ENCODE measurements at regions not wholly inside any gene's neighbourhood (a gene's known extent, or its start where the extent isn't known, plus 50 kb on each side); places are given as distances from the start of the nearest gene placed in this dataset.

DNA sequence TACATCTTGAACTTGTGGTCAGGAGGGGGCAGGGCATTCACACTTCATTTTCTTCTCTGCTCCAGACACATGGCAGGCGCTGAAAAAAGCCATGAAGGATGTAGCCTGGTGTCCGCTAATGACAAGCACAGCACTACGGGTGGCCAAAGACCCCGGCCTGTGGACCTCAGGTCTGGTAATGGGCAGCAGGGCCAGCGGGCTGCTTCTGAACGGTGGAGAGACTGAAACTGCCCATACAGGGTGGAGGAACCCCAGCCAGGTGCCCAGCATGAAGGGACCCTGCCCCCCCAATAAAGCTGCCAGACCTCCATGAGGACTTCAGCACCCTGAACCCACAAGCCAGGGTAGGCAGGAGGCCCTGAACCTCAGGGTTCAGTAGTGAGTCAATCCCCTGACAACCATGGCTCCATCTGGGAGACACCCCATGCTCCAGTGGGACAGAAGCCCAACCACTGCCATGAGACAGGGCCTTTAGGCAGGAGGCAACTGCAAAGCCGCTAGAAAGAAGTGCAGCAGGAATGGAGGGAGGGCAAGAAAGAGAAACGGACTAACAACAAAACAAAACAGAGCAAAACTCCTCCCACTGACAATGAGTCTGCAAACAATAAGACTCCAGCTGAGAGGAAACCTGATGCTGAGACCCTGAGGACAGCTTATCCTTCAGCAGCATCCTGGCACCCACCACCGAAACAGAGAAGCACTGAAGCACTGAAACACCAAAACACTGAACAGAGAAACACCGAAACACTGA is 140.2 kb upstream of the PPP2R2D start:
- peak; percentile 6 for DNase-seq

GRCh38 chr10:131762789-131763696 is 137.8 kb upstream of the PPP2R2D start:
- no peak for DNase-seq

DNA sequence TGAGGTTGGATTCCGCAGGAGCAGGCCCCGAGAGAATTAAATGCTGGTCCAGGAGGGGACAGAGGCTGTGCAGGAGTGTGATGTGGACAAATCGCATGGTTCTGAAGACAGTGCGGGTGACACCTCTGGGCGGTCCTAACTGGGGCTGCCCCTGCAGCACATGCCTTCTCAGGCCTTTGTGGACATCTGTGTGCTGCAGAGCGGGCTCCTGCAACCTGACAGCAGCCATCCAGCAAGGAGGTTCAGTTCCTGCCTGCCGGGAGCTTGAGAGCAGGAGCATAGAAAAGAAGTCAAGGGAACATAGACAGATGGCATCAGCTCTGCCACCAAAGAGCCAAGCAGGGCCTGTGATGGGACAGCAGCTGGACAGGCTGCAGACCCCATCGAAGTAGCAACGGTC is 135.9 kb upstream of the PPP2R2D start:
- no peak for DNase-seq

DNA sequence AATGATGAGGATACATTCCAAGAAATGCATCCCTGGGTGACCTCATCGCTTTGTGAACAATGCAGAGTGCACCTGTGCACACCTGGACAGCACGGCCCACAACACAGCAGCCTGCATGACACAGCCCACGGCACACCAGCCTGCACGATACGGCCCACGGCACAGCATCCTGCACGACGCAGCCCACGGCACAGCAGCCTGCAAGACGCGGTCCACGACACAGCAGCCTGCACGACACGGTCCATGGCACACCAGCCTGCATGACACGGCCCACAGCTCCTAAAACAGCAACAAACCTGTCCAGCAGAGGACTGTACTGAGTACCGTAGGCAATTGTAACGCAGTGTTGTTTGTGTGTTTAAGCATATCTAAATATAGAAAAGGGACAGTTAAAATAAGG is 134.7 kb upstream of the PPP2R2D start:
- DNase-seq = no peak

DNA sequence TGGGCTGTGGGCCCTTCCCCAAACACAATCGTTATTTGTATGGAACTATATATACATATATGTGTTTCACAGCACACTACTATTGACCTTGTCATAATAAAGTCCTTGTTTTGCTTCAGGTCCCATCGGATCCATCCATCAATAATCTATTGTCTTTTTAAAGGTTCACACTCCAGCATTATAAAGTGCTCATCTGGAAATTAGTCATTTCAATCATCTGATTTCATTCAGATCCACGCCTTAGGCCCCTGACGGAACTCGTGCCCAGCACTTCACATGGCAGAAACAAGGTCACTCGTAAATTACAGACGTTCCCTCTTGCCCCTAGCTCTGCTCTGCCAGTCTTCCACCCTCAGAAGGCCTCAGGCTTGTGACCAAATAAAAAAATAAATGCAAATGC is 133.1 kb upstream of the PPP2R2D start:
- no peak for DNase-seq

DNA sequence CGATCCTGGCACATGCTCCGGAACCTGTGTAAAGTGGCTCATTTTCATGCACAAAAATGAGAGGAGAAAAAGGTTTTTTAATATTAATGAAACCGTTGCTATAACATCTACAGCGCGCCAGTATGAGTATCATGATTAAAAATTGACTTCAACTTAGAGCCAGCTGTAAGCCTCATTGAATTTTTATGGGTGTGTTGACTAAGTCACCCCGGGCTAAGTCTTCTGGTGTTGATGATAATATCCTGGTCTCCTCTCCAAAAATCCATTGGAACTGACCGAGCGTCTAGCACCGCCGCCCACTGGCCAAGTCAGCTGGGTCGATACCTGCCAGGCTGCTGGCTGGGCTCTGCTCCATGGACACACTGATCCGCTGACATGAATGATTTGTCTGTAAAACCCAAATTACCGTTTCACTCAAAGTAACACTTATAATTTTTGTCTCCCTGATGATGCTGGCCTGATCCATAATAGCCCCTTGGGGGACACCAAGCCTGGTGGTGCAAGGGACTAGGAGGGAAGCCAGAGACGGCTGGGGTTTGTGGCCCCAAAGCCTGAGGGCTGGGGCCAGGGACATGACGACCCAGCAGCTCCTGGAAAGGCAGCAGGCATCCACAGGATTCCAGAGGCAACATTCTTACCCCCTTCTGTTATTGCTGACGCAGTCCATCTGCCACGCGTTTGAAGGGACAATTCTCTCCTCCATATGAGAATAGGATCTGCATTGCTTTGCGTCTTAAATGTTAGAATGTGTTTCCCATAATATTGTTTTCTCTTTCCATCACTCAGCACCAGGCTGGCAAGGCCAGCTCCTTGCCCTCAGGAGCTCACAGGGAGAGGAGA is 131.0 kb upstream of the PPP2R2D start:
- no peak for DNase-seq

GRCh38 chr10:131770946-131771633 is 129.7 kb upstream of the PPP2R2D start:
- DNase-seq = no peak

- DNase-seq = no peak
These were observed 129.0 kb upstream of the PPP2R2D start for GRCh38 chr10:131771634-131772358.

DNA sequence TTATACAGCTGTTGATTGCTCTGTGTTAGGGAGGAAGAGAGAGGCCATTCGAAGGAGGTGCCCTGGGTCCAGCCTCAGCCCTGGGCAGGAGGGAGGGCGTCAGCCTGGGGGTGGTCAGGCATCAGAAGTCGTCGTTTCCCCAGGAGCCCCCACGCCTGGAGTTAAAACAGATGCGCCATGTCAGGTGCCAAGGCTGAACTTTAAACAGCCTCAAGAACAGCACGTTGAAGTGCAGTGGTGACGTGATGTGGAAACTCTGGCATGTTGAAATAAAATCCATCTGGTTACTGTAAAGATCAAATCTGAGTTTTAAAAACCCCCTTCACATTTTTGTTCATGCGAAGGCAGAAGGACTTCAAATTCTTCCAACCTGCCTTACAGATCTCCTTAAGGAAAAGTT is 128.4 kb upstream of the PPP2R2D start:
- DNase-seq = no peak

DNA sequence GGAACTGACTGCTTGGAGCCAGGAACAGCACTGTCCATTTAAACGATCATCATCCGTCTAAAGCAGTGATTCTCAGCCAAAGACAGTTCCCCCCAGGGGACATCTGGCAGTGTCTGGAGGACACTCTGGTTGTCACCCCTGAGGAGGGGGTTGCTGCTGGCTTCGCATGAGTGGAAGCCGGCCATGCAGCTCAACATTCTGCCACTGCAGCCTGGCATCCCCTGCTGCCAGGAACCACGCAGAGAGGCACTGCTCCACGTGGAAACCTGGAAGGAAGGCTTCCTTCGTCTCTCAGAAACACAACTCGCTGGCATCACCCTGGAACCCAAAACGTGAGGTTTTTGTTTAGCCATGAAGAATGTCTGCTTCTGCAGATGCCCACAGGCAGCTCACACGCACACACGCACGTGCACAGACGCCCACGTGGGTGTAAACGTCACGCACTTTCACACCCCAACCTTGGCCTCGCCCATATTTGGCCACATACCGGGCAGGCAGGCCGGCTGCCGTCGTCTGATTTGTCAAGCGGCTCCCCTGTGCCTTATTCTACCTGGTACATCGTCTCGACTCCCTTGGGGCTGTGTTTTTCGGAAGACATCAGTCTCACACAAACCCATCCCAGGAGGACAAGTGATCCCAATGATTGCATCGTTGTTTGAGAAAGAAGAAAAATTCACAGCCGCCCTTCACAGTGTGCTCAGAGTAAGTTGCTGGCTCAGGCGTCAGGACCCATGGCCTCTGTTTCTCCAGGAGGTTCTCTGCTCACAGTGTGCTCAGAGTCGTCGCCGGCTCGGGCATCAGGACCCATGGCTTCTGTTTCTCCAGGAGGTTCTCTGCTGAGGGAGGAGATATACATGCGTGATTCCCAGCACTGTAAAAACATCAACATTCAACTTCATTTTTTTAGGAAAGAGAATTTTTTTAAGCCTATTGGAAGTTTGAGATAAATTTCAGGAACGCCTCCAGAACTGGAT is 127.2 kb upstream of the PPP2R2D start:
- DNase-seq = no peak

GRCh38 chr10:131774681-131775085 is 126.1 kb upstream of the PPP2R2D start:
- DNase-seq = no peak

DNA sequence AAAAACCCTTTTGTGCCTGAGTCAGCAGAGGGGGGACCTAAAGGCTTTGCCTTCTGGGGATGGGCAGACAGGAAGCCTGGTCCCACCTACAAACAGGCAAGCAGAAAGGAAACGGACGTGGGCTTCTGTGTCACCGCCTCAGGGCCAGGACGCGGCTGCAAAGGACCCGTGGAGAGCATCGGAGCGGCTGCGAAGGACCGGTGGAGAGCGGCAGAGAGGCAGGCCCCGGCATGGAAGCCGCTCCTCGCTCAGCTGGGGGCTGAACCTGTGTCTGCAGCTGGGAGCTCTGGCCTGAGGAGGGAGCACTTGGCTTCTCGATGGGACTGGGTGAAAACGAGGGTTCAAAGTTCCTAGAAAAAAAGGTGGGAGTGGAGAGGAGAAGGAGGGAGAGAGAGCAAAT is 125.4 kb upstream of the PPP2R2D start:
- DNase-seq = no peak

DNA sequence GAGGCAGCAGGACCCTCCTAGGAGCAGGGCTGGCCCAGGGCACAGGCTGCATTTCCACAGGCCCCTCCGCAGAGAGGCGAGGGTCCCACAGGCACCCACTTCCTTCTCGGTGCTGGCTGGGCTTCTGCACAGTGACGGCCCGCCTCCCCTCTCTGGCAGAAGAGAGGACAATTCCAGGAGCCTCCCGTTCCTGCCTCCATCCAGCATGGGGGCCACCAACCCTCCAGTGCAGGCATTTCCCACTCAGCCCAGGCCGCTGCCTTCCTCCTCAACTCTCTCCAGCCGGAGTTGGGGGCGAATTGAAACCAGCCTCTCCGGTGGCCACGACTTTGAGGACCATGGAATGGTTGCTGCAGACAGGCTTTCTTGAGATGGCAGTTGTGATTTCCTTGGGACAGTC is 125.0 kb upstream of the PPP2R2D start:
- no peak for DNase-seq

- no peak for DNase-seq
These were observed 124.3 kb upstream of the PPP2R2D start for GRCh38 chr10:131776496-131776895.

DNA sequence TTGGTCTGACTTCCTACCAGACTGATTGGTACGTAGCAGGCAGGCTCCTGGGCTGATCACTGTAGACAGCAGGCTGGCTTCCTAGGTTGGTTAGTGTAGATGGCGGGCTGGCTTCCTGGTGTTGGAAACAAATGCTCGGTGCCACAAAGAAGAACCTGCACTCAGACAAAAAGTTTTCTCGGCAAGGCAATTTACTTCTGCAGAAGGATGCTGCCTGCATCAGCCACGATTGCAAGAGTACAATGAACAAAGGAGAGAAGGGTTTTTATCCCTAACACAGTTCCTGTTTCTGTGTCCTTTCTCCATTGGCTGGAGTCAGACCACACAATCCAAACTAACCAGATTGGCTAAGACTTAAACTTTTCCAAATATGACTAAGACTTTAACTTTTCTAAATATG is 123.6 kb upstream of the PPP2R2D start:
- DNase-seq = no peak

- DNase-seq = no peak
These were observed 122.9 kb upstream of the PPP2R2D start for GRCh38 chr10:131777921-131778320.

- DNase-seq = no peak
These were observed 122.4 kb upstream of the PPP2R2D start for GRCh38 chr10:131778385-131778784.

DNA sequence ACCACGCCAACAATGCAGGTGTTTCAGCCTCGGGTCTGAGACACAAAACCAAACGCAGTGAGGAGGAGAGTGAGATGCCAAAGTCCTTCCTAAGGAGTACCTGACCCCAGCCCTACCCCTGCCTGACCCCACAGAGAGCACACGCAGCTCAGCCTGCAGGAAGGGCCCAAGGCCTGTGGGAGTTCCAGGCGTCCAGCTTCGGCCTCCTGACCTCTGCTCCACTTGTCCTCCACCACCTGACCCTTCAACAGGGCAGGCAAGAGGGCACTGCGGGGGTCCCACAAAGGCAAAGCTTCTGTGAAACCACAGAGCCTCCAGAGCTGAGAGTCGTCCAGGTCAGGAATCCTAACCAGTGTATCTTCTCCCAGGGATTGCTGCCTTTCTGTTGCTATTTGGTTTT is 122.0 kb upstream of the PPP2R2D start:
- no peak for DNase-seq

DNA sequence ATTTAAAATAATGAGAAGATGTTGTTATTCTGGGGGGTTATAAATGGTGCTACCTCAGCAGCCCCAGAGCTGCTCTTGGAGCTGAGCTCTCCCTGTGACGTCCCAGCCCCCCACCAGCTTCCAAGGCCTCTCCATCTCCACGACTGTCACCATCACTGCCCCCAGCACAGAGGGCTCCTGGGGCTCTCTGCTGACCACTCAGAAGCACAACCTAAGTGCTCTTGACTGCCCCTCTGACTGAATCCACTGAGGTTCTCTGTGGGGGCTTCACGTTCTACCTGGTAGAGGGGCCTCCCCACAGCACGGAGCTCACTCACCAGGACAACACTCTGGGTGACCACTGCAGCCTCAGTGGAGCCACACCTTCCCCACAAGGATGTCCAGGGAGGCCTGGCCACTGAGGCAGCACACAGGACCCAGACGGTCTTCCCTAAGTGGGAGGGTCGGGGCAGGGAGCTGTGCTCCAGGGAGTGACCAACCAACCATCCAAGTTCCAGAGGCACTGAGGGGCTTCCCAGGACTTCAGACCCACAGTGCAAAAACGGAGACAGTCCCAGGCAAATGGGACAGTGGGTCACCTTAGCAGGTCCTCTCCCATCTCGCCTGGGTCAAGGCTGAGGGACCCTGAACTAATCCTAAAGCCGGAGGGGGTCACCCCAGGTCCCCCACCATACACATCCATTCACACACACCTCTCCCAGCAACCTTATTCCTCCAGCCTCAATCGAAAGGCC is 121.0 kb upstream of the PPP2R2D start:
- no peak for DNase-seq

- no peak for DNase-seq
These were observed 119.7 kb upstream of the PPP2R2D start for GRCh38 chr10:131781076-131781475.

All from hematopoietic multipotent progenitor cell treated with erythropoietin and hydrocortisone succinate and interleukin-3 and kit ligand, for 4 days (in vitro differentiated cells).